Globus pallidus (tissue), 1 donor: ENCODE measurements at regions not wholly inside any gene's neighbourhood (a gene's known extent, or its start where the extent isn't known, plus 50 kb on each side); places are given as distances from the start of the nearest gene placed in this dataset.

Experiments used
- DNase-seq: peaks from one replicate; pipeline ENCODE4 v3.0.0-alpha.2; 2015; ENCODE audit warnings: low spot score

DNA sequence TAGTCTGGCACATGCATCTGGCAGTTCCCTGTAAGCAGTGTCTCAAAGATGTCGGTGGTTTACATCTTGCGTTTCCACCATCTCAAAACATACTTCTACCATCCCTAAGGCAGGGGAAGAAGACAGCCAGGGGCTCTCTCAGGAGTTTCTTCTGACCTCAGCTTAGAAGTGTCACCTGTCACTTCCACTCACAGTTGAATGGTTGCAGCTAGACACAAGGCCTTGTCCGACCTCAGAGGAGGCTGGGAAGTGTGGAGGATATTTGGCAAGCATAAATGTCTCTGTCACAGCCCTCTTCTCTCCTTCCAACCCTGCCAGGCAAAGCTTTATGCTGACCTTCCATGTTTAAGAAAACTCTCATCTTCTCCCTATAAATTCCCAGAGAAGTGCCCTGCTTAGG lies 193.3 kb downstream of the HERPUD2 start:
- no peak for DNase-seq

DNA sequence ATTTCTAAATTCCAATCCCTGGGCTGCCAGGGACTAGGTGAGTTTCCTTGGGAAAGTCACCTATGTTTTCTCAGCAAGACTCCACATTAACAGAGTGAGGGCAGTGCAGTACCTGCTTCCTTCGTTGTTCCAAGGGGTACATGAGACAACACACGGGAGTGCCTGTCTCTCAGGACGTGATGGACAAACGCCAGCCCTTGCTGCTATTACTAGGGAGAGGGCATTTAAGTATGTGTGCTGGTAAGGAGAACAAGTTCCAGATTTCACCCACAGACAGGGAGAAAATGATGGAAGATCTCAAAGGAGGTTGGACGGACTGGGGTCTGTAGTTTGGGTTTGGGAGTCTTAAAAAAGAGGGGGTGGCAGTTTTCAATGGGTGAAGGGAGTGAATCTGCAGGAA lies 195.7 kb downstream of the HERPUD2 start:
- no peak for DNase-seq

DNA sequence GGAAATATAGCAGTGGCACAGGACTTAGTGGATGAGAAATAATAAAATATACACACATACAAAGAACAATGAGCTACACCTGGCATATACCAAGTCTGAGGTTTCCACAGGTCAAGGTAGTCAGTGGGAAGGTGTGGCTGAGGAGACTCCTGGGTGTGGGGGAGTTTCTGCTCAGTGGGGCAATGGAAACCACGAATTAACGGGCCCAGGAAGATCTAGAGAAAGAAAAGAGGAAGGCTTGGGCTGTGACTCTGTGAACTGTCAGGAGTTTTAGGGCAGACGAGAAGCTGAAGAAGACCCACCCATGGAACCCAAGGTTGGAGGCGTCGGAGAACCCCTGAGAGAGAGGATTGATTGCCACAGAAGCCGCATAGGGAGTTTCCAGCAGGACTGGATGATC lies 196.5 kb downstream of the HERPUD2 start:
- no peak for DNase-seq

DNA sequence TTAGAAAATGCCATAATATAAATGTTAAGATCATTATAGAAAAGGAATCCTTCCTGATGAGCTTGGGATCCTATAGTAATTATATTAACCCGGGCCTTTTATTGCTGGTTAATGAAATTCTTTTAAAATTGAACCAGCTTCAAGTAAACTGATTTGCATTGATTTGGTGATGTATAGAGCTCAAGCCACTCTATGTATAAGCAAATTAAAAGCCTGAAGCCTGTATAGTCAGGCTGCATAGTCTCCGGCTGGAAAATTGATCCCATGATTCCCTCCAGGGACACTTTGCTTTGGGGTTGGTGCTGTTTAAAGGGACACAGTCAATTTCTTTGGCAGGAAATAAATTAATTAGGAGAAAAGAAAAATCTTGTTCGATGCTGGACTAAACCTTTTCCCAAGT lies 199.1 kb downstream of the HERPUD2 start:
- no peak for DNase-seq

DNA sequence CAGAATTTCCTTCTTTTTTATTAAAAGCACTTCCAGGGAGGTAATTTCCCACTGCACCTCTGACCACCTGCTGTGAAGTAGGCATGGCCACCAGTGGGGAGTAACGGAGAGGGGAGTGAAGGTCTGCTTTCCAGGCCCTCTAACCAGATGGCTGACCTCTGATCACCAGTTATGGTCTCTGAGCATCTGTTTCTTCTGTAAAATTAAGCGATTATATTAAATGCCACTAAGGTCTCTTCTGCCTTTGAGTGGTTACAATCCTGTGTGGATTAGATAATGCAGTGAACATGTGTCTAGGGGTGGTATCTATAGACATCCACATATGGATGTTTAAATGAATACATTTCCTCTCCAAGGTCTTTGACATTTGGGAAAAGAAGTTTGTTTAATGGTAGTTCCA lies 199.6 kb downstream of the HERPUD2 start:
- no peak for DNase-seq

DNA sequence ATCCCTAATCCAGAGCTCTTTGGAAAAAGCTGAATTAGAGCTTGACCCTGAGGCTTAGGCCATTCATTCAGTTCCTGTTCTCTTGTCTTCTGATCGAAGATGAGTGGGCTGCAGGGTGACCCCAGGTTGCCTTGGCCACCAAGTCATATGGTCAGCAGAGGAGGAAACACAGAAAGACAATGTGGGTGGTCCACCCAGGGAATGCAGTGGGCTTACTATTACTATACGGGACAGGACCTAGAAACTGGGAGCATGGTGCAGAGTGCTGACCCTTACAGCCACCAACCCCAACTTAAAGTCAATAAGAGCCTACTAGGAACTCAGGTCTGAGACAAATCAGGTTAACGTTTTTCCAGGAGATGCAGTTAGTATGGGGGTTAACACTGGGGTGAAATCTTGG lies 200.5 kb downstream of the HERPUD2 start:
- no peak for DNase-seq

DNA sequence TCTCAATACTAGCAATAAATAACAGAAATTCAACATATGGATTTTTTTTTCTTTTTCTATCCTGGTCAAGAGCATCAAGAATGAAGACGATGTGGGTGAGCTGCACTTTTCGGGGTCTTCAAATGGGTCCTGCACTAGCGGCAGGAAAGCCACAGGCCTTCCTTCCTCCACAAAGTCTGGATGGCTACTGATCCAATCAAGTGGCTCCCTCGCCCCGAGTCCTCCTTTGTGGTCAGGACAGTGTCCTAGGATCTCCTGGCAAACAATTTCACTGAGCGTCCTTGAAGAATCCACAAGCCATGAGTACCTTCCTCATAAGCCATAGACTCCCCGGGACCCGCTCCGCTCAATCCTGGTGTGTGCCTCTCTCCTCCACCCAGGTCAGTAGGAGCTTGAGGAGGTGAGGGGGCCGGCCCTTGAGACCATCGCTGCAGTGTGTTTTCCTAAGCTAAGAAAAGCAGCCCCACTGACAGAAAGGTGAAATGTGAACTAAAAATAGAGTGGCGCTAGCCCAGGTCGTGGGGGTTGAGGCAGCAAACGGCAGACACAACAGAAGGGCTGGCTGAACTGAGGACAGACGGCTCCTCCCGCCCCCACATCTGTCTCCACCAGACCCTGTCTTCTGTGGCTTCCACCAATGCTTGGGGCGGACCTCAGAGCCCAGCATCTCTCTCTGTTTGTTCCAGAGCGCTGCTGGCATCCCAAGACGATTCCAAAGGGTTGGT lies 202.3 kb downstream of the HERPUD2 start:
- no peak for DNase-seq

DNA sequence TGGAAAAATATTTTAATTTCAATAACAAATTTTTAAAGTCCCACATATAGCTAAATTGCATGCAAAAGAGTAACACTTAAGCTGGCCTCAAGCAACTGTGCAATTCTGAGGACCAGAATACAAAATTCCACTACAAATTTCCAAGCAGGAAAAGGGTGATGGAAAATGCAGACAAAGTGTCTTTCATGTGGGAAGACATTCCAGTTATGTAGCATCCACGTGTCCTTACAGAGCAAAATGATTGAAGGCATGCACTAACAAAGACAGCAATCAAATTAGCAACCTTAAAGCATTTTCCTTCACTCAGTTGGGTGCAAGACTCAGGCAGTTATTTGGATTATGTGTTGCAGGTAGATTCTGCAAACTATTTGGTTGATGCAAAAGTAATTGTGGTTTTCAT lies 203.7 kb downstream of the HERPUD2 start:
- DNase-seq: no peak

DNA sequence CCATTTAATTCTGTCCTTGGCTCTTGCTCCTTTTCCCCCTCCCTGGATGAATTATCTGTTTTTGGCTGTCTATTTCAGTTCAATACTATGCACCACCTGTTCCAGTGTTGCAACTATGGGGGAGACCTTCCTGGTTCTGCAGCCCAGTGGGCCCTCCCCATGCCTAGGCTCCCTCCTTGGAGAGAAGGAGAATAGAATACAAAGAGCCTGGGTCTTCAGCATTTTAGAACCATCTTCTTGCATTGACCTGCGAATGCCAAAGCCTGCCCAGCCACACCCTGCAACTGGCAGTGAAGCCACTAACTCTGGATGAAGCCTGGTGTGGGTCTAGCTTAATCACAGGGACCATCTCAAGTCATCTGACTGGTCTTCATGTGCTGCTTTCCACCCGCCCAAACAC lies 207.1 kb downstream of the HERPUD2 start:
- no peak for DNase-seq

DNA sequence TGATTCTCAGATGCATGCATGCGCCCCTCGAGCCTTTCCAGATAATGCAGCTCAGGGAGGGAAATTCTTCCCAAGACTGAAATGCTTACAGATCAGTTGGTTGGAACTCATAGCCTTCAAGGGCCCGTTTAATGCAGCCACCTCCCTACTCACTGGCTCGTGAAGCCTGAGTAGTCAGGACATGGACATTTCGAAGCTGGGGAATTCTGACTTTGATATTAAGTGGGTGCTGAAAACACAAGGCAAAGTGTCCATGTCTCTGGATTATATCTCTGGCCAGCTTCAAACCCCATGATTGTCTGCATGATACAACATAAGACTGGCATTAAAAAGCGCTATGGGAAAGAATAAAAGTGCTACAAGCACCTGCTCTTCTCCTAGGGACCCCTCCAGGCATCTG lies 207.5 kb downstream of the HERPUD2 start:
- no peak for DNase-seq

DNA sequence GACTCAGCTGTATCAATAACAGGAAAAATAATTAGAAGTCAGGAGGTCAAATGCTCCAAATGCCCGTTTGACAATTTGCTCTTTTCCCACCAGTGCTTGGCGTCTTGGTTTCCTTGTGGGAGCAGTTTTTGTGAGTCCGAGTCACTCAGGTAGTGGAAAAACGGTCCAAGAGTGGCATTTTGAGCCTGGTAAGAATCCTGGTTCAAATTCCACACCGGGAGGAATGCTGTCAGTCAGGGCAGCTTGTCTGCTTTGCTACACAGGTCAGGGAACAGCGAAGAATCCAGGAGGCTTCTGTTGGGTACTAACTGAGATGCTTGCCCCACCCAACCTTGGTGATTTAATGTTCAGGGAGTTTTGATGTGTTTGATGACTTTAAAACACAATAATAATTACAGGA lies 209.5 kb downstream of the HERPUD2 start:
- DNase-seq: no peak

DNA sequence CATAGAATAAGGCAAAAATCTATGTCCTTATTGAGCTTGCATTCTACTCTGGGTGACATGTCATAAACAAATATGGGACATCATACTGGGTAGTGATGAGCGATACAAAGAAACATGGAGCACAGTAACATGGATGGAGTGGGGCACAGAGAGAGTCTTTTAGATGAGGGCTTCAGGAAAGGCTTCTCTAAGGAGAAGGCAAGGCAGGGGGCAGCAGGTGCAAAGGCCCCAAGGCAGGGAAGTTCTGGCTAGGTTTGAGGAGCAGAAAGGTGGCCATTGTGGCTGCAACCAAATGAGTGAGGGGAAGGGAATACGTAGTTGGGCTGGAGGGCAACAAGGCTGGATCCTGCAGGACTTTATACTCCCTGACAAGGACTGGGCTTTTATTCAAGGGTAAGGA lies 211.4 kb downstream of the HERPUD2 start:
- no peak for DNase-seq

DNA sequence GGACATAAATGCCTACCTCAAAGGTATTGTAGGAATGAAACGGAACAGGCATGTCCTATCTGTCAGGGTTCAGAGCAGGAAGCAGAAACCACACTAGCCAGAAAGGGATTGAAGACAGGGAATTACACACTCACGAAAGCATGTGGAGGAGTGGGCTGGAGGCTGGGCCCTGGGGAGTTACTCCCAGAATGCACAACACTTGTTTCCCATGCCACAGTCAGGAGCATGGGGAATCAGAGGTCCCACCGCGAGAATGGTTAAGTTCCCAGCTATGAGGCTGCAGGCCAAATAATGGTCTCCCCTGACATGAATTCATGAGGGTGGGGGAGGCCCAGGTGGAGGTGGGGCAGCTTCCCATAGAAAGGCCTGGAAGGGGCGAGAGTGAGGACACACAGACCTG lies 212.7 kb downstream of the HERPUD2 start:
- DNase-seq: no peak

DNA sequence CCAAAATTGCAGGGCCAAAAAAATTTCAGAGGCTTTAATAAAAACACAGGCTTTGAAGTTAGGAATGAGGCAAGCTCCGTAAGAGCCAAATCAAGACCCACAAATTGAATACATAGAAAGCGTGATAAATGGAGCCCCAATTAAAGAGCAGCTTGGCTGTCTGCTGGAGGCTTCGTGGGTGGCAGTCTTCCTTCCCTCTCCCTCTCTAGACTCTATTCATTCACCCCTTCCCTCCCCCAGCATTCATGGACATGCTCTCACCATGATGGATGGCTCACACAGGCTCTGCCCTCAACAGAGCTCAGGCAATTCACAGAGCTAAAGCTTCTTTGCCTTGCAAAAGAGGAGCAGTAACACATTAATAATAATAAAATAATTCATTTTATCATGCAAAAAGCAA lies 214.1 kb downstream of the HERPUD2 start:
- DNase-seq: no peak

DNA sequence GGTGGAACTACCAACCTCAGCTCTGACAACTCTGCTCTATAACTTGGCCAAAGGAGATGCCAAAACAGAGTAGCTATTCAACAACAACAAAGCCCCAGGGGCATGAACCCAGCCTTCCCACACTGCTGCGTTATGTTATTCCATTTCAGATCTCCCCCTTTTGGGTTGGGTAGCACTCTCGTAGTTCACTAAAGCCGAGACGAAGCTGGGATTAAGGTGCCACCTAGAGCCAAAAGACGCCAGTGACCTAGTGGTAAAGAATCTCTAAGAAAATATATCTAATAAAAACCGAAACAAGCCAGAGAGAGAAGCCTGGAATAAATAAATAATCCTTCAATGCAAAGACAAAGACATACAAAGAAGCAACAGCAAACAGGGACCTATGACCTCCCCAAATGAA lies 217.3 kb downstream of the HERPUD2 start:
- DNase-seq: no peak

DNA sequence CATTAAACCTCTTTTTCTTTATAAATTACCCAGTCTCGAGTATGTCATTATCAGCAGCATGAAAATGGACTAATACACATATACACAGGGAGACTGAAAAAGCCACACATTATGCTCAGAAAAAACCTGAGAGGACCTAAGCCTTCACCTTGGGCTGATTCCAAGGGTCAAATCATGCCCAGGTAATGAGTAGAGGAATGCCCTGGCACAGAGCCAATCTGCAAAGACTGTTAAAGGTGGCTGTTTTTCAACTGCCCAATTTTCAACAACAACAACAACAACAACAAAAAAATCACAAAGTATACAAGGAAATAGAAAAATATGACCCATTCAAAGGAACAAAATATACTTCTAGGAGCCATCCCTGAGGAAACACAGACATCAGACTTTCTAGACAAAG lies 220.2 kb upstream of the TBX20 start:
- DNase-seq: no peak

DNA sequence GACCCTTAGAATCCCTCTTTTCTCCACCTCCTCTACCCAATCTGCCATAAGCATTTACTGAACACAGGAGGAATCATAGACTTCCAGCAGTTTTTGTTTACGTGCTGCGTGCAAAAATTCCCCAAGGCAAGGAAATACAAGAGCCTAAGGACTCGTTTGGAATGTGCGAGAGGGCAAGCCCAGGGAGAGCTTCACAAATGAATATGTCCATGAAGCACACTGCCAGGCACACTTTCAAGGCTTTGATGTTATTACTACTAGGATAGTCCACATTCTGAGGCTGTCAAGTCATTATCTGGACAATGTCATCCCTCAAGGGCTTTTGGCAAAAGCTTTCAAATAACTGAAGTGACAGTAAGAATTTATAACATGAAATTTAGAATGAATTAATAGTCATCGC lies 214.7 kb upstream of the TBX20 start:
- DNase-seq: no peak

DNA sequence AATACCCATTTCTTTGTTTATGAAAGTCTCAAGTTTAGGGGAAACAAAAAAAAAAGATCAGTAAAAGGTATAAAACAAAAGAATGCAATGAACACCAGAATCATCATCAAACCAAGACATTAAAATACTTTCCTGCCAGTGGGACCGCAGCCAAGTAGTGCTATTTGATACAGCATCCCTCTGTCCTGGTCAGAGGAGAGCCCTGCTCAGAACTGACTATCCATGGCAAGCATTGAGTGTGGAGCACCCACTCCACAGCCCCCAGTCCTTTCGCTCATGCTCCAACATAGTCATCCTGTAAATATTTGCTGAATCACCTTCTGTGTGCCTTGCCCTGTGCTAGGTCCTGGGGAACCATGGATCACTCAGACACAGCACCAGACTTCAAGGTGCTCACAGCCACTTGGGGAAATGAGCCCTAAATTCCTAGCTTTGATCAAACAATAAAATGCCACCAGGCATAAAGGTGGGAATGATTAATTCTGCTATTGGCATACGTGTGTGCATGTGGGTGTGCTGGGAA lies 213.6 kb upstream of the TBX20 start:
- DNase-seq: no peak

DNA sequence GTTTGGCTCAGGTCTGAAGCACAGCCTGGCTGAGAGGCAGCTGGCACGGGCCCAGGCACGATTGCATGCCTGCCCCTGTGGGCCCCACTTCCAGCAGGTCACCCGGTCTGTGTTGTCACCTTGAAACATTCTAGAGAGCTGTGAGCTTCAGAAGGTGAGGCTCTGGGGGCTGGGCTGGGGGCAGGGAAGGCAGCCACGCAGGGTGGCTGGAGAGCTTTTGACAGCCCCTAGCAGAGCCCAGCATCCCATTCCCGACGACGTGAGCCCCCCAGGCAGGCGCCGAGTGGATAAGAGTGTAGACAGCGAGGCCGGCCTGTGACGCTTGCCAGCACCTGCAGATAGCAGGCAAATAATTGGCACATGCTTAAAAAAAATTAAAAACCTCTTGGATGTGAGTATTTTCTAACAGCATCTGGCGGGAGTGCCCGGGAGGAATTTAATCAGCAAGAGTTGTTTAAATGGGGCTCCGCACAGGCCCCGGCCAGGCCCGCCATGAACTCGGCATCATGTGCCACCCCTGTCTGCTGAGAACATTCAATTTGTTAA lies 212.0 kb upstream of the TBX20 start:
- no peak for DNase-seq

DNA sequence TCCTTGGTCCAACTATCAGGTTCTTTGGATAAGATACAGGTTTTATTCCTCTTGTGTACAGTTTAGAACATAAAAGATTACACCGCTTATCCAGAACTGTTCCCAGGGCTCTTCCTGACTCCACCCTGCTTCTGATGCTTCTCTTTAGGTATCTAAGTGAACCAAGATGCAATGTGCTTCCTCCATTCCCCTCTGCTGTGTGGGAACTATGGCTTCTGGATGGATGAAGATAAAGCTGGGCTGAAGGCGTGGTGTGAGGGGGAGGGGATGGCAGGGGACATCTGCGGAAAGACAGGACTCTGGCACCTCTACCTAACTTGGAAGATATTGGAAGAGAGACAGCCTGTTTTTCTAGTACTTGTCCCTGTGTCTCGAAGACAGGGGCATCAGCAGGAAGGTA lies 209.9 kb upstream of the TBX20 start:
- DNase-seq: no peak

DNA sequence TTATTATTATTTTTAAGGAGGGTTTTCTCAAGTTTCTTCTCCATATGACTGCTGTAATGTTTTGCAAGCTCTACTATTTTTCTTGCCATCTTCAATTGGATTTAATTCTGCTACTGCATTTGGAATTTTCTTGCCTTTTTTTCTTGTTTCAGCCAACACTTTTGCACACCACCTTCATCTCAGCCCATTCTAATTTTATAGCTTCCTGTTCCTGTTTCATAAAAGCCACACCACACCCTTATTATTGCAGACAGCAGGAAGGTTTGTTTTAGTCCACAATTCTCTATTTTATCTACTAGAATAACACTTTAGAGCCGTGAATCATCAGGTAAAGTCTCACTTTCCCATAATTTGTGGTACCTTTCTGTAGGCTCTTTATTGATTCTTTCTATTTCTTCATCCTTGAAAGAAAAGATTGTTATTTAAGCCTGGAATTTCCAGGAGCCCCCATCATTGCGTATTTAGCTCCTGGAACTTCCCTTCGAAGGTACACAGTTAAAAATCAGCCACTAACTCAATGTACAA lies 209.3 kb upstream of the TBX20 start:
- no peak for DNase-seq

DNA sequence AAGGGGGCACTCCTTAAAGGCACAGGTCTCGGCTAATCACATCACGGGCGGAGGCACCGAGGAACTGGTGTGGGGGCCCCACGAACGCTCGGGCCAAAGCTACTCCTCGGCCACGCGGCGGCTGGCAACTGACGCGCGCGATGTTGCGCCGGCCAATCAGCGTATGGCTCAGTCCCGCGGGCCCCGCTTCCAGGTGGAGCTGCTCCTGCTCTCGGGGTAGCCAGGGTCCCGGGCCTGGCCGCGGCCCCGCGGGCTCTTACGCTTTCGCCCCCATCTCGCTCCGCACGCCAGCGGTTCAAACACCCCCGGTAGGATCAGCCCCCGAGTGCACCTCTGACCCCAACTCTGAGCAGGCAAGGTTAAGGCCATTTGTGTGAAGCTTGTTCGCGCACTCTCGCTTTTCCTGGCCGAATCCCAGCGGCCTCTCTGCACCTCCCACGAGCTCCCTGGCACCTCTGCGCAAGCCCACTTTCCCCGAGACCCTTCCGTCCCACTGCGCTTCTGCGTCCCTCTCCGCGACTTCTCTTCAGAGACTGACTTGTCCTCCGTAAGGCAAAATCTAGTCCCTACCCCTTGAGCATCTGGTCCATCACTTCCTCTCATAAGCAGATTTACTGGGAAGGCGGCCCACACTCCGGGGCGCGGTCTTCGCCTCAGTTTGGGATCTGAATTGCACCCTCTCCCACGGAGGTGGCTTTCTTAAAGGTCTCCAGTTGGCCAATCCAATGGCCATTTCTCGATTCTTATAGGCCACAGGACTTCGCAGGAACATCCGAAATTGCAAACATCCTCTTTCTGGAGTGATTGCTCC lies 200.9 kb upstream of the TBX20 start:
- no peak for DNase-seq
